ENCODE measurements at regions not wholly inside any gene's neighbourhood (a gene's known extent, or its start where the extent isn't known, plus 50 kb on each side); places are given as distances from the start of the nearest gene placed in this dataset.

DNA sequence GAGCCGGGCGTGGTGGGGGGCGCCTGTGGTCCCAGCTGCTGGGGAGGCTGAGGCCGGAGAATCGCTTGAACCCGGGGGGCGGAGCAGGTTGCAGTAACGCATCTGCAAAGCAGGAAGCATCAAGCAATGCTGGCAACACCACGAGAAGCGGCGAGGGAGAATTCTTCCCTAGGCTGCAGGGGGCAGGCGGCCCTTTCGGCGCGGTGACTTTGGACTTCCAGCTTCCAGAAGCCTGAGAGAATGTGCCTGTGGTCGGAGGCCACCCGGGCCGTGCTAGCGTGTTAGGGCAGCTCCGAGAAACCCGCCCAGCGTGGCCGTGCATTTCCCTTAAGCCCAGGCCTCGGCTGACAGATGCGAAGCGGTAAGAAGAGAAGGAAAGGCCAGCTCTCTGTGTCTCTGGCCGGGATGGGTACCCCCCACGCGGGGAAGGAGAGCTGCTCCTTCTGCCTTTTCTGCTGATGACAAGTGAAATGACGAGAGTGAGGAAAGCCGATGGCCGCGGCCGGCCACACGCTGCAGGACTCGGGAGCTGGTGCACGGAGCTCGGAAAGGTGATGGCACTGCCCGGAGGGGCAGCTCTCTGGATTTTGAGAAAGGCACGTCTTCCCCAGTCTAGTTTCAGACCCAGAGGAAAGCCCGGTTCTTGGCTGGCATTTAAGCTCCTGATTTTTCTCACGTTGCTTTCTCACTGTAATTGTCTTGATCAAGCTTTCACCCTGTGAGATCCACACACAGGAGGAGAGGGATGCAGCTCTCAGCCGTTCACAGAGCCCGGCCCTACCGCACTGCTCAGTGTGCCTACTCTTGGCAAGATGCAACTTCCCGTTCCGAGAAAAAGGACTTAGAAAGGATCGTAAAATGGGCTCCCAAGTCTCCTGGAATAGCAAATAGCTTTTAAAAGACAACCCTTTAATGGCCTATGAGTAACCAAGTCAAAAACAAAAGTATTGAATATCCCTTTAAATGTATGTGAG lies 68.3 kb upstream of the EXOC2 start:
- DNase-seq (ENCODE audit: low read depth) = no peak

DNA sequence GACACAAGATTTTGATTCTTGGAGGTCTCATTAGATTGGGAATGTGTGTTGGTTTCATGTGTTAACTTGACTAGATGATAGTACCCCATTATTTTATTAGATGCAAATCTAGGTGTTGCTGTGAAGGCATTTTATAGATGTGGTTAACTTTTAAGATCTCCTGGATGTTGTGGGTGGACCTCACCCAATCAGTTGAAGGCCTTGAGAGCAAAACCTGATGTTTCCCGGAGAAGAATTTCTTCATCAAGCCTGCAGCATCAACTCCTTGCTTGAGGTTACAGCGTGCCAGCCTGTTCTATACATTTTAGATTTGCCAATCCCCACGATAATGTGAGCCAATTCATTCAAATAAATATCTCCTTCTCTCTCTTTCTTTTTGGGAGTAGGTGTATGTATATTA lies 66.8 kb upstream of the EXOC2 start:
- no peak for DNase-seq (ENCODE audit: low read depth)

- DNase-seq (ENCODE audit: low read depth) = no peak
Observed at GRCh38 chr6:756224-756623, 63.3 kb upstream of the EXOC2 start.

DNA sequence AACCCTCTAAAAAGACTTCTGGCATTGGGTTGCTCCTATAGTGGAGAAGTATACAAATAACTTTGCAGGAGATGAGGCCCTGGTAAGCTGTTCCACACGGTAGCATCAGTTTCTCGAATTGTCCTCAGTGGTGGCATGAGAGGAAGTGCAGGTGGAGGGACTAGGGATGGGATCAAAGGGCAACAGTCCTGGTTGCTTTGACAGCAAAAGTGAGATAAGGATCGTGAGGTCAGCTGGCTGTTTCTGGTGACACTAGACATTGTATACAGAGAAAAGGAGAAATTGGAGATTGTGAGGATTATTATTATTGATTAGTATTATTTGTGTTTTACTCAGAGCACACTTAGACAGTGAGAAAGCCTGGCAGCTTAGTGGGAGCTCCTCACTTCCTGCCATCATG lies 61.3 kb upstream of the EXOC2 start:
- DNase-seq (ENCODE audit: low read depth) = no peak

- peak; percentile 7 for DNase-seq (ENCODE audit: low read depth)
Observed at GRCh38 chr6:753486-753885, 60.5 kb upstream of the EXOC2 start.

DNA sequence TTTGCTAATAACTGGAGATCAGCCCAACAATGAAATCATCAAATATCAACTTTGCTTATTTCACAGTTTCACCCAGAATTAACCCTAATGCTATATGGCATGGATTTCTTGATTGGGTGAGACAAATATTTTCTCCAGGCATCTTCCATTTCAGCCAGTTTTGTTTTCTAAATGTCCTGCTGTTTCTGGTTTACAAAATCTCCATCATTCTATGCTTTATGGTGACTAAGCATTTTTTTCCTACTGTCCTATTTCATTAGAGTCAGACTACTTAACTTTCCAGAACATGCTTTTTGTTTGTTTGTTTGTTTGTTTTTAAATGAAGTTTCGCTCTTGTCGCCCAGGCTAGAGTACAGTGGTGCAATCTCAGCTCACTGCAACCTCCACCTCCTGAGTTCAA lies 59.5 kb upstream of the EXOC2 start:
- no peak for DNase-seq (ENCODE audit: low read depth)

GRCh38 chr6:751765-752164 lies 58.8 kb upstream of the EXOC2 start:
- no peak for DNase-seq (ENCODE audit: low read depth)

GRCh38 chr6:747921-748320 lies 55.0 kb upstream of the EXOC2 start:
- DNase-seq (ENCODE audit: low read depth) = no peak

DNA sequence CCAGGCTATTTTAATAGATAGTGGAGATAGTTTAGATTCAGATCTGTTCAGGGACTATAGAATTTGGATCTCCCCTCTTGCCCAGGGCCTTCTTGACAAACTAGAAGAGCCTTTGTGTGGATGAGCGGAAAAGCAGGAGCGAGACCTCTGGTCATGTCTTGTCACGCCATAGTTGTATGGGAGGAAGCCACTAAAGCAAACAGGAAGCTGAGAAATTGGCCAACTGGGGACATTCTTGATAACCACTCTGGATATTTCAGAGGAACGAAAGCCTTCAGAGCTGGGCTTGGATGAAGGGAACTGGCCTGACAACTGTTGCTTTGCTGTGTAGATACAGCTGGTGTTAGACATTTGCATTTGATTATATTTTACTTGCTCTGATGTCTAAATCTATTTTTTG lies 54.1 kb upstream of the EXOC2 start:
- no peak for DNase-seq (ENCODE audit: low read depth)

DNA sequence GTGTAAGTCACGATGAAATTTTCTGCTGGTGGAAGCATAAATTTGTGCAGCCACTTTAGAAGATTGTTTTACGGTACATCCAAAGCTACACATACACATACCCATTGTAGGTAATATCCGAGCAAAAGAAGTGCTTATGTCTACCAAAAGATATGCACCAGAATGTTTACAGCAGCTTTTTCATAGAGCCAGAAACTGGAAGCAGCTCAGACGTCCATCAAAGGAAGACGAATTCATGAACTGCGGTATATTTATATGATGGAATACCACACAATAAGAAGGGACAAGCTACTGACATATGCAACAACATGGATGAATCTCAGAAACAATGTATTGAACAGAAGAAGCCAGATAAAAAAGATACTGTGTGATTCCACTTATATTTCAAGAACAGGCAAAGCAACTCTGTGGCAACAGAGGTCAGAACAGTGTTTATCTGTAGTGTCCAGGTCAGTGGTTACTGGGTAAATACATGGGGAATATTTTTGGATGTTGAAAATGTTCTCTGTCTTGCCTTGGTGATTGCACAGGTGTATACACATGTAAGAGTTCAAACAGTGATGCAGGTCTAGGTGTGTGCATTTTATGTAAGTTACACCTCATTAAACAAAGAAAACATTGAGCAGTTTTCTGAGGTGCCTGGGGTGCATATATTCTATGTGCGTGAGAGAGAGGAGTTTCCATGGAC lies 51.9 kb upstream of the EXOC2 start:
- no peak for DNase-seq (ENCODE audit: low read depth)

- no peak for DNase-seq (ENCODE audit: low read depth)
Observed at GRCh38 chr6:743320-744096, 50.6 kb upstream of the EXOC2 start.
